Left forelimb (tissue), 1 donor: ENCODE measurements at regions not wholly inside any gene's neighbourhood (a gene's known extent, or its start where the extent isn't known, plus 50 kb on each side); places are given as distances from the start of the nearest gene placed in this dataset.

ENCODE experiments used
- DNase-seq: peaks from one replicate; pipeline ENCODE4 v3.0.0-alpha.2; 2018; ENCODE audit warnings: low spot score

GRCh38 chr11:91241226-91241625 is 983.4 kb upstream of the FAT3 start:
- no peak for DNase-seq

GRCh38 chr11:91239359-91239758 is 985.3 kb upstream of the FAT3 start:
- DNase-seq, result no peak

- DNase-seq, result no peak
Measured at GRCh38 chr11:91231226-91231625, 993.4 kb upstream of the FAT3 start.

- no peak for DNase-seq
Measured at GRCh38 chr11:91230647-91231046, 994.0 kb upstream of the FAT3 start.

GRCh38 chr11:91222830-91223229 is 1000.0 kb upstream of the CHORDC1 start:
- no peak for DNase-seq

- no peak for DNase-seq
Measured at GRCh38 chr11:91220476-91221202, 997.8 kb upstream of the CHORDC1 start.

- no peak for DNase-seq
Measured at GRCh38 chr11:91219535-91219934, 996.7 kb upstream of the CHORDC1 start.

GRCh38 chr11:91209751-91210150 is 986.9 kb upstream of the CHORDC1 start:
- no peak for DNase-seq

- no peak for DNase-seq
Measured at GRCh38 chr11:91209306-91209705, 986.5 kb upstream of the CHORDC1 start.

GRCh38 chr11:91199866-91200265 is 977.0 kb upstream of the CHORDC1 start:
- DNase-seq, result no peak

GRCh38 chr11:91194546-91194945 is 971.7 kb upstream of the CHORDC1 start:
- no peak for DNase-seq

- no peak for DNase-seq
Measured at GRCh38 chr11:91188484-91188883, 965.6 kb upstream of the CHORDC1 start.

GRCh38 chr11:91187314-91187713 is 964.5 kb upstream of the CHORDC1 start:
- DNase-seq, result no peak

GRCh38 chr11:91178366-91178765 is 955.5 kb upstream of the CHORDC1 start:
- DNase-seq, result no peak

- DNase-seq, result no peak
Measured at GRCh38 chr11:91174734-91175133, 951.9 kb upstream of the CHORDC1 start.

- DNase-seq, result no peak
Measured at GRCh38 chr11:91174193-91174592, 951.3 kb upstream of the CHORDC1 start.

GRCh38 chr11:91173701-91174100 is 950.9 kb upstream of the CHORDC1 start:
- DNase-seq, result no peak

- no peak for DNase-seq
Measured at GRCh38 chr11:91170711-91171110, 947.9 kb upstream of the CHORDC1 start.

GRCh38 chr11:91164452-91164822 is 941.6 kb upstream of the CHORDC1 start:
- DNase-seq, result no peak

GRCh38 chr11:91163619-91164451 is 941.0 kb upstream of the CHORDC1 start:
- no peak for DNase-seq

GRCh38 chr11:91160661-91161060 is 937.8 kb upstream of the CHORDC1 start:
- DNase-seq, result no peak

GRCh38 chr11:91158891-91159537 is 936.2 kb upstream of the CHORDC1 start:
- DNase-seq, result no peak

- DNase-seq, result no peak
Measured at GRCh38 chr11:91158297-91158696, 935.4 kb upstream of the CHORDC1 start.
